Mesenchymal stem cell (in vitro differentiated cells and primary cell): ENCODE measurements at regions not wholly inside any gene's neighbourhood (a gene's known extent, or its start where the extent isn't known, plus 50 kb on each side); places are given as distances from the start of the nearest gene placed in this dataset.

Experiments
- DNase-seq: peaks from one replicate; pipeline ENCODE4 v3.0.0-alpha.2; 2013
- H2AFZ ChIP-seq: one replicate; pipeline ENCODE4 v1.6.1; 2013; ENCODE audit warnings: low read depth, mild to moderate bottlenecking, control low read depth, inconsistent platforms, low read length, moderate library complexity
- H2AK5ac ChIP-seq: 2 replicates; pipeline ENCODE4 v1.6.1; 2013; ENCODE audit warnings: low read length, moderate library complexity, mild to moderate bottlenecking, inconsistent platforms; ENCODE audit not compliant: severe bottlenecking
- H2BK120ac ChIP-seq: one replicate; pipeline ENCODE4 v1.6.1; 2013; ENCODE audit warnings: low read depth, mild to moderate bottlenecking, inconsistent platforms, low read length, moderate library complexity
- H2BK12ac ChIP-seq, 2 experiments: one replicate each; pipeline ENCODE4 v1.6.1; 2013; ENCODE audit warnings: inconsistent platforms in 2 of 2, low read length in 2 of 2, mild to moderate bottlenecking in 2 of 2, moderate library complexity in 2 of 2, control low read depth in 1 of 2
- H2BK15ac ChIP-seq: one replicate; pipeline ENCODE4 v1.6.1; 2013; ENCODE audit warnings: mild to moderate bottlenecking, low read depth, inconsistent platforms; ENCODE audit not compliant: poor library complexity, severe bottlenecking
- H2BK5ac ChIP-seq: 2 replicates; pipeline ENCODE4 v1.6.1; 2013; ENCODE audit warnings: low read depth, mild to moderate bottlenecking, low read length, control low read depth, inconsistent platforms; ENCODE audit not compliant: poor library complexity, severe bottlenecking
- H3K14ac ChIP-seq, 2 experiments: one replicate each; pipeline ENCODE4 v1.6.1; 2013; ENCODE audit warnings: inconsistent platforms in 2 of 2, low read length in 2 of 2, control low read depth in 1 of 2, mild to moderate bottlenecking in 1 of 2, moderate library complexity in 1 of 2
- H3K18ac ChIP-seq, 2 experiments: one replicate each; pipeline ENCODE4 v1.6.1; 2013; ENCODE audit warnings: inconsistent platforms in 2 of 2, low read length in 2 of 2, control low read depth in 1 of 2, low read depth in 1 of 2, mild to moderate bottlenecking in 1 of 2
- H3K23ac ChIP-seq, 2 experiments: one replicate each; pipeline ENCODE4 v1.6.1; 2013; ENCODE audit warnings: inconsistent platforms in 2 of 2, low read length in 2 of 2, mild to moderate bottlenecking in 2 of 2, moderate library complexity in 2 of 2, control low read depth in 1 of 2
- H3K27ac ChIP-seq: 2 replicates; pipeline ENCODE4 v1.5.1; 2013; ENCODE audit warnings: mild to moderate bottlenecking, moderate library complexity, low read length, control low read depth, inconsistent platforms; ENCODE audit not compliant: poor library complexity, severe bottlenecking
- H3K27me3 ChIP-seq, 2 experiments: 2 replicates each; pipeline versions ENCODE4 v1.6.1 to v1.7.0; 2013; ENCODE audit warnings: low read length in 2 of 2, mild to moderate bottlenecking in 2 of 2, moderate library complexity in 2 of 2, control low read depth in 1 of 2, inconsistent platforms in 1 of 2; ENCODE audit not compliant: control insufficient read depth in 1 of 2, insufficient read depth in 1 of 2
- H3K36me3 ChIP-seq, 2 experiments: 2 replicates each; pipeline versions ENCODE4 v1.6.1 to v1.7.0; 2013; ENCODE audit warnings: low read length in 2 of 2, control low read depth in 1 of 2, inconsistent platforms in 1 of 2, low read depth in 1 of 2, mild to moderate bottlenecking in 1 of 2; ENCODE audit not compliant: insufficient read depth in 2 of 2, control insufficient read depth in 1 of 2
- H3K4ac ChIP-seq, 2 experiments: one replicate each; pipeline ENCODE4 v1.6.1; 2013; ENCODE audit warnings: inconsistent platforms in 2 of 2, low read length in 2 of 2, mild to moderate bottlenecking in 2 of 2, moderate library complexity in 2 of 2, control low read depth in 1 of 2, low read depth in 1 of 2
- H3K4me1 ChIP-seq: 2 replicates; pipeline ENCODE4 v1.6.1; 2013; ENCODE audit warnings: low read depth, low read length, control low read depth; ENCODE audit not compliant: control insufficient read depth, insufficient read depth
- H3K4me2 ChIP-seq: 2 replicates; pipeline ENCODE4 v1.6.1; 2013; ENCODE audit warnings: low read length, mild to moderate bottlenecking, inconsistent platforms; ENCODE audit not compliant: poor library complexity, severe bottlenecking
- H3K4me3 ChIP-seq, 2 experiments: 2 replicates each; pipeline versions ENCODE4 v1.5.1 to v1.7.0; 2013; ENCODE audit warnings: low read length in 2 of 2, mild to moderate bottlenecking in 2 of 2, control low read depth in 1 of 2, low read depth in 1 of 2; ENCODE audit not compliant: insufficient read depth in 1 of 2
- H3K79me1 ChIP-seq: replicated peaks from 2 replicates; pipeline ENCODE4 v1.6.1; 2013; ENCODE audit warnings: mild to moderate bottlenecking, control low read depth, low read length, inconsistent platforms; ENCODE audit not compliant: poor library complexity, severe bottlenecking
- H3K9ac ChIP-seq: 2 replicates; pipeline ENCODE4 v1.7.0; 2013; ENCODE audit warnings: mild to moderate bottlenecking, low read length, moderate library complexity
- H3K9me3 ChIP-seq: 2 replicates; pipeline ENCODE4 v1.7.0; 2013; ENCODE audit warnings: mild to moderate bottlenecking, low read length; ENCODE audit not compliant: control insufficient read depth
- H4K8ac ChIP-seq: one replicate; pipeline ENCODE4 v1.6.1; 2013; ENCODE audit warnings: inconsistent platforms, mild to moderate bottlenecking, low read length, moderate library complexity
- H4K91ac ChIP-seq: one replicate; pipeline ENCODE4 v1.6.1; 2013; ENCODE audit warnings: mild to moderate bottlenecking, low read length, inconsistent platforms
- WGBS: methylation state at CpG from one replicate; pipeline ENCODE4 v1.1.7; 2013; ENCODE audit warnings: mixed read lengths; 5-methylcytosine and 5-hydroxymethylcytosine counted together

DNA sequence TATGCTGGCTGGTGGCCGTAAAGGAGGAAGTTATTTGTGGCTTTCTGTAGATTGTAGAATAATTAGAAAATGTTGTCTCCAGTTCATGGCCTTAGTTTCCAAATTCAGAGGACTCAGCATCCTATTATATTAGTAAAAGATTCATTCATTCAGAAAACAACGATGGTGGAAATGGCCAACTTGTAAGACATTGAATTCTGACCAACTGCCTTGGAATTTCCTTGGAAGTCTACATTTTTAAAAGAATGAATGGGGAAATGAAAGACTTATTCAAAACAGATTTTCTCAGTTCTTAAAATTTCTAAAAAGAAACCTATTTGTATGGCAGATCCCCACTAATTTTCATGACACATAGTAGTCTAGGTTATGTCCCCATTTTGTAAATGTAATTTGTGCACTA lies 561.5 kb downstream of the ANKRD50 start:
- Histone ChIP-seq H4K8ac (no peak overlapping the region), H2AK5ac (no peak overlapping the region), H3K9me3 (no peaks in the 10 kb centered on the region), H2AFZ (no peak overlapping the region), H3K27ac (no peak overlapping the region), H3K79me1 (no peaks in the 10 kb centered on the region), H3K4ac (no peak overlapping the region), H3K14ac (no peak overlapping the region), H3K4me3 (no peak overlapping the region), H2BK15ac (no peak overlapping the region), H4K91ac (no peak overlapping the region), H3K23ac (no peak overlapping the region), H2BK12ac (no peak overlapping the region), H3K4me2 (no peak overlapping the region), H2BK5ac (no peak overlapping the region), H3K9ac (no peak overlapping the region), H3K27me3 (no peaks in the 10 kb centered on the region), H2BK120ac (no peak overlapping the region), H3K4me1 (no peaks in the 10 kb centered on the region), H3K36me3 (no peaks in the 10 kb centered on the region), H3K18ac (no peak overlapping the region)
- DNase-seq, result no peak
- WGBS, result 100% methylated on average over 2 of the region's 2 CpGs

DNA sequence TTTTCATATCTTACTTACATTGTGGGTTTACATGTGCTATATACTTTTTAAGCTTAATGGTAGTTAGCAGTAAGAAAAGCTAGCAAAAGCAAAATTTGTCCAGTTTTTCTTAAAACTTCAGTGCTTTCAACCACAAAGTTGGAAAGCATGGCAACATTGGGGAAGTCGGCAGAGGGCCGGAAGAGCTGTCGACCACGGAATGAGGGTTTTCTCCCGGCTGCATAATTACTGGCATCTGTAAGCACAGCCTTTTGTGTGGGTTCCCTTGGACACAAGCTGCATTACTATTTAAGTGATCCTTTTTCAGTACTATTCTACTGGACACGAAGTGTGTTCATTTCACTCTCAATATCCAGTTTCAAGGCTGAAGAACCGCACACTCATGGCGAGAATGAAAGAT lies 560.4 kb downstream of the ANKRD50 start:
- 95% methylated on average over 5 of the region's 8 CpGs for WGBS
- Histone ChIP-seq H3K27ac (no peak overlapping the region), H3K4me3 (no peak overlapping the region)

DNA sequence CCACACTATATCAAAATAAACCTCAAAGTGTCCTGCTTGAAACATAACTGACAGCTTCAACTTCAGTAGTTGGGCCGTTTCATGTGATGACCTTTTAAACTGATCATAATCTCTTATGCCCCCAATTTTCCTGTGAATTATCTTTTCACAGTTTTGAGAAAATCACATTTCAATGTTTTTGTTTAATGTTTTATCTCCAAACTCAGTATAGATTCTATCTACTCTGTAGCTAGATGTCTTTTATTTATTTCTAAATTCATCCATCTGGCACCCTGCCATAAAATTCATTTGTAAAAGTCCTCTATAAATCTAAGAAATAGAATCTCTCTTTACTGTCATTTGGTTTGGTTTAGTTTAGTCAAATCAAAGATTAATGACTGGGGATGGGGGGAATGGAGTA lies 557.3 kb downstream of the ANKRD50 start:
- no peak overlapping the region for H3K4me2 ChIP-seq
- H3K14ac ChIP-seq, result no peak overlapping the region
- H4K91ac ChIP-seq, result no peak overlapping the region
- no peak overlapping the region for H3K4me3 ChIP-seq
- H3K9me3 ChIP-seq, result peaks cover 3% of the 10 kb centered on the region
- H3K36me3 ChIP-seq, result no peaks in the 10 kb centered on the region
- no peak overlapping the region for H3K9ac ChIP-seq
- H3K27me3 ChIP-seq, result no peaks in the 10 kb centered on the region
- no peak overlapping the region for H2BK120ac ChIP-seq
- DNase-seq, result no peak
- no peak overlapping the region for H2AFZ ChIP-seq
- H3K4ac ChIP-seq, result no peak overlapping the region
- no peak overlapping the region for H2BK15ac ChIP-seq
- H2BK12ac ChIP-seq, result no peak overlapping the region
- no peak overlapping the region for H4K8ac ChIP-seq
- no peak overlapping the region for H3K27ac ChIP-seq
- no peaks in the 10 kb centered on the region for H3K79me1 ChIP-seq
- H2AK5ac ChIP-seq, result no peak overlapping the region
- no peak overlapping the region for H3K18ac ChIP-seq
- H3K4me1 ChIP-seq, result no peaks in the 10 kb centered on the region
- no peak overlapping the region for H2BK5ac ChIP-seq
- no peak overlapping the region for H3K23ac ChIP-seq
- 78% methylated on average over 1 of the region's 1 CpG for WGBS

More for the DNA sequence above, 560.4 kb downstream of the ANKRD50 start:
- H3K14ac ChIP-seq, result no peak overlapping the region
- no peak overlapping the region for H2BK120ac ChIP-seq
- no peak overlapping the region for H2BK12ac ChIP-seq
- H3K36me3 ChIP-seq, result no peaks in the 10 kb centered on the region
- no peak overlapping the region for H3K4me2 ChIP-seq
- no peak for DNase-seq
- H3K18ac ChIP-seq, result no peak overlapping the region
- H3K9me3 ChIP-seq, result no peaks in the 10 kb centered on the region
- no peaks in the 10 kb centered on the region for H3K4me1 ChIP-seq
- H3K79me1 ChIP-seq, result no peaks in the 10 kb centered on the region
- no peak overlapping the region for H4K91ac ChIP-seq
- no peak overlapping the region for H2BK5ac ChIP-seq
- H3K23ac ChIP-seq, result no peak overlapping the region
- H3K9ac ChIP-seq, result no peak overlapping the region
- no peak overlapping the region for H3K4ac ChIP-seq
- no peak overlapping the region for H4K8ac ChIP-seq
- H2BK15ac ChIP-seq, result no peak overlapping the region
- no peak overlapping the region for H2AFZ ChIP-seq
- H3K27me3 ChIP-seq, result no peaks in the 10 kb centered on the region
- H2AK5ac ChIP-seq, result no peak overlapping the region

DNA sequence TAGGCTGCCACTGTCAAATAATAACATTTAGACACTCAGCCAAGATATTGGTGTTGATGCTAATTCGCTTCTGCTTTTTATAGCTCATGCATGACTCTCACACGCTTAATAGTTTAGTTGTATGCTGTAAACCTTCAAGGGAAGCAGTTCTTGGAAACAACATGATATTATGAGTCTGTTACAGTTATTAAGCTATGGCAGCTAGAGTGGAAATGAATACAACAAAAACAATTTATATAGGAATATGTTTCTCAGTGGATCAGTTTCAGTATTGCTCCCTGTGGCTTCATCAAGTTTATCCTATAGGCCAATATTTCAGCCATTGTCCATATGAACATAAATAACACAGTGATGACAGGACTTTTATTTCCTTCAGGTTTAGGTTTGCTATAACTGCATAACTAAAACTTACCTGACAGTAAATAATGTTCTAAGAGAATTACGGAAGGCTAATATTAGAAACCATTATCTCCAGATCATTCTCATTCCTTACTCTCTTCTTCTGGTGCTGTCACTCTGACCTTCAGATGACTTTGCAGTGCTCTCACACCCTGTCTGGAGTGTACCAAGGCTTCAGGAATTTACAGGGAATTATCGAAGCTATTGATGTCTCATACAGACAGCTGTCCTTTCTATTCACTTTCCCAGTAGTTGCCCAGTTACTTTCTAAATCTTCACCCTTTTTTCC lies 555.0 kb downstream of the ANKRD50 start:
- Histone ChIP-seq H3K9ac (no peak overlapping the region), H2BK120ac (no peak overlapping the region)
- WGBS, result 90% methylated on average over 4 of the region's 4 CpGs

More for the DNA sequence above, 555.0 kb downstream of the ANKRD50 start:
- no peaks in the 10 kb centered on the region for H3K27me3 ChIP-seq
- H3K23ac ChIP-seq, result no peak overlapping the region
- no peak overlapping the region for H3K27ac ChIP-seq
- H3K4me1 ChIP-seq, result no peaks in the 10 kb centered on the region
- H3K9me3 ChIP-seq, result peaks cover 3% of the 10 kb centered on the region
- no peak overlapping the region for H3K4me2 ChIP-seq
- H3K36me3 ChIP-seq, result no peaks in the 10 kb centered on the region
- no peak overlapping the region for H2AK5ac ChIP-seq
- no peak overlapping the region for H4K91ac ChIP-seq
- H3K4ac ChIP-seq, result no peak overlapping the region
- no peak for DNase-seq
- no peak overlapping the region for H3K18ac ChIP-seq
- no peak overlapping the region for H2BK5ac ChIP-seq
- no peak overlapping the region for H3K14ac ChIP-seq
- H2BK12ac ChIP-seq, result no peak overlapping the region
- H4K8ac ChIP-seq, result no peak overlapping the region
- no peak overlapping the region for H2AFZ ChIP-seq
- H2BK15ac ChIP-seq, result no peak overlapping the region
- no peaks in the 10 kb centered on the region for H3K79me1 ChIP-seq
- no peak overlapping the region for H3K4me3 ChIP-seq
